ENCODE measurements at regions not wholly inside any gene's neighbourhood (a gene's known extent, or its start where the extent isn't known, plus 50 kb on each side); places are given as distances from the start of the nearest gene placed in this dataset.
A peak's percentile ranks its signal among the peaks of the same experiment; 100 is the strongest.

DNA sequence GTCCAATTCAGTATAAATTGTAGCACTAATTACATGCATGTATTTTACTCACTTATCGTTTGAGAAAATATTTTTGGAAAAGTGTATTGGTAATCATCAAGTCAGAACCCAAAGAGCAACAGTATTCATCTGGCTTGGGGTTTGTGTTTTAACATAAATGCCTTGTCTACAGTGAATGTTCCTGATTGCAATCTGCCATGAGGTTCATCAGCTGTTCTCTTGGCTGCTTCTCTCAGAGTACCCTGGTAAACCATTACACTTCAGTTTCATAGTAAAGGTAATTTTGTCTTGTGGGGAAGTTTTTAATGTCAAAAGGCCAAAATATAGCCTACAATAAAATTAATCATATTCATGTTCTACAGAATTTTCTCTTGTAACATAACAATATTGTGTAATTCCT lies 150.3 kb downstream of the IFI44 start:
- no peak for DNase-seq

DNA sequence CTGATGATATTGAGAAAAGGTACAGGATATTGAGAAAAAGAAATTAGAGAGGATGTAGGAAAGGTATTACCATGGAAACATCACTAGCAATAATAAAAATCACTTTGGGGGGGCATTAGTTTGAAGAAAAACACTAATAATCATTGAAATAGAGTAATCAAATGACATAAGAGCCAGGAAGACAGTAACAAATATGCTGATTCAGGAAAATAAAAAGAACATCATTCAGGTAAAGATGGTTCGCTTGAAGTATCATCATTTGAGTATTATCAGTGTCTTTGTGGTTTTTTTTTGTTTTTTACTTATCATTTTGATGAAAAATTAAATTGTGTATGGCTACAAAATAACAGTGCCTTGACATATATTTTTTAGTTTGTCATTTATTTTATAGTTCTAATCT lies 164.5 kb downstream of the IFI44 start:
- no peak for DNase-seq

DNA sequence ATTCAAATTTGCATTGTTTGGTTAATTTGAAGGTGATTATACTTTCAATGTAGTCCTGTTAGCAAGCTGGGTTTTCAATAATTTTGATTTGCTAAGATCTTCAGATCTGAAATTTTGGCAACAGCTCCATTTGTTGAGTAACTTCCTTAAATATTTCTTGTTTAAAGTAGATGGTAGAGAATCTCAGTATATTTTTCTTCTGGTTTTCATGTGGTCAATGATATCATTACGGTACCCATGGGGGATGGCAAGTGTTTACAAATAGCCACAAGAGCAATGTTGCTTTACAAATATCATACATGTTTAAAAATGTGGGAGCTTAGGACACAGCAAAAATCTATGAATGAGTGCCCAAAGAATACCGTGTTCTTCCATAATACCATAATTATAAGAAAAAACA lies 175.9 kb downstream of the IFI44 start:
- DNase-seq, result no peak

DNA sequence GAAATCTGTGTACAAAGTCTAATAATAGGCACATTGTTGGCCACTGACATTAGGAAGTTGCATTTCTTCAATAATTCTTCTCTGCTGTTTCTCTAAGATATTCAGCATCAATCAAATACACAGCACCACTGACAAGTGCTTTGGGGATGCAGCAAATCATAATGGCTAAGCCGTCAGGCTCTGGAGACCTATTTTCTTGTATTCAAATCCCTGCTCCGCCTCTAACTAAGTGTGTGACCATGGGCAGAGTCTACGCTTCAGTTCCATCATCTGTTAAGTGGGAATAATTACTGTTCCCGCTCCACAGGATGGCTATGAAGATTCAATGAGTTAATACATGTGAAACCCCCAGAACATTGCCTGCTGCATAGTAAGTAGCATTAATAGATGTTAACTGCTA lies 176.9 kb downstream of the ADGRL4 start:
- DNase-seq, result no peak

DNA sequence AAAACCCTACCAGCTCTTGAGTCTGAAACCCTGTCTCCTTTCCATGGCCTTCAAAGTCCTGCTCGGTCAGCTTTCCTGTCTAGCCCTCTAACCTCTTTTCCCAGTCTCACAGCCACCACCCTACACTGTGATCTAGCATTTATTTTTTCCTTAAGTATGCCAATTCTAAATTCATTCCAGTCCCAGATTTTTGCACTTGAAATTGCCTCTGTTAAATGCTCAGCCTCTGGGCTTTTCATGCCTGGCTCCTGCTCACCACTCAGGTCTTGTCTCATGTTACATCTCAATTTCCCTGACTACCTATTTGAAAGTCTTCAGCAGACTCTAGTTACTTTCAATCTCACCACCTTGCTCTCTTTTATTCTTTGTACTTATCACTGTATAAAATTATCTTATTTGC lies 176.2 kb downstream of the ADGRL4 start:
- no peak for DNase-seq

DNA sequence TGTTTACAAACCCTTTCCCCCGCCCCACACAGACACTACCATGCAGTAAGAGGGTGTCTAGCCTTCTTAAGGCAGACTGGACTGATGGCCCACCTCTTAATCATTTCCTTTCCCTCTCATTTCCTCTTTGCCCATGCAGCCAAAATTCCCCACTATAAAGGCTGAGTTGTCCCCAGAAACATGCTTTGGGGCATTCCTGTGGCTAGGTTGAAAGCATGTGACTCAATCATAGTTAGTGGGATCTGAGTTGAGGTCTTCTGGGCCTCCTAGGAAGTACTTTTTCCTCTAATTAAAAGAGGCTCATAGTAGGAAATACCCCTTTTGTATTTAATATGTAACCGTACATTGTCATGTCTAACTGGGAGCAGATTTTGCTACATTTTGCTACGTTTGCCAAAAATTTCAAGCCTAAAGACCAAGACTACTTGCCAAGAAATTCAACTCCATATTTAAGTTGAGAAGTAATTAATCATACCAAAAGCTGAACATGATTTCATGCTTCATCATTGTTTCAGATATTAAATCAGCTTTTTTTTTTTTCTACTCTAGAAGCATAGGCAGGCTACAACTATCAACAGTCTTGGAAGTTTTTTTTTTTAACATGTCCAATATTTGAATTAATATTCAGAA lies 174.7 kb downstream of the ADGRL4 start:
- DNase-seq, result no peak

DNA sequence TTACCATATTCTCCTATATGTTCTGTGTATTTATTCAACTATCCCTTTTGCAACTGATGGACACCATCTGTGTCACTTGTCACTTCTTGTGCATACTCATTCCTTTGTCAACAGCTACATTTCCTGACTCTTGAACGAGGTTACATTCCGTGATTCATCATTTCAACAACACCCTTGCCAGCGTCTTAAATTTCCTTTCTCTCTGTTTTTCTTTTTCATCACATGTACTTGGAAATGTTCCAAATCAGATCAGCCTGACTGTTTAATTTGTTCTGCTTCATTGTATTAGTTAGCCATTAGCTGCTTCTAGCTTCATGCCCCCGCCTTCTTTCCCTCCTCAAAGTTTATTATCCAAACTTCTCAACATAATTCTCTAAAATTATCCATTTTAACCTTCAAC lies 173.0 kb downstream of the ADGRL4 start:
- DNase-seq, result no peak

- no peak for DNase-seq
Measured at GRCh38 chr1:78834201-78834741, 172.3 kb downstream of the ADGRL4 start.

- no peak for DNase-seq
Measured at GRCh38 chr1:78836726-78837125, 169.8 kb downstream of the ADGRL4 start.

- DNase-seq, result peak; percentile 62
Measured at GRCh38 chr1:78839704-78840277, 166.7 kb downstream of the ADGRL4 start.

Measured in midbrain (tissue), 1 donor.